ENCODE measurements at regions not wholly inside any gene's neighbourhood (a gene's known extent, or its start where the extent isn't known, plus 50 kb on each side); places are given as distances from the start of the nearest gene placed in this dataset.

- Histone ChIP-seq H3K27ac (no peak overlapping the region), H3K4me1 (no peaks in the 10 kb centered on the region), H3K36me3 (no peaks in the 10 kb centered on the region), H3K4me3 (no peak overlapping the region), H3K9me3 (no peaks in the 10 kb centered on the region), H3K27me3 (no peaks in the 10 kb centered on the region)
- no peak for DNase-seq (ENCODE audit: low spot score in 2 of 2)
- 72% methylated on average over 1 of the region's 1 CpG for WGBS
- TF ChIP-seq POLR2AphosphoS5 (IDR thresholded peaks at IDR 0.05) (no peak), CTCF (IDR thresholded peaks at IDR 0.05) (no peak), EP300 (IDR thresholded peaks at IDR 0.05) (no peak), POLR2A (IDR thresholded peaks at IDR 0.05) (no peak)
These were observed 139.8 kb downstream of the SOX4 start for GRCh38 chr6:21733311-21733710.

GRCh38 chr6:21734204-21734603 lies 140.7 kb downstream of the SOX4 start:
- DNase-seq (ENCODE audit: low spot score in 2 of 2): no peak
- H3K4me3 ChIP-seq: no peak overlapping the region
- H3K4me1 ChIP-seq: no peaks in the 10 kb centered on the region
- no peaks in the 10 kb centered on the region for H3K27me3 ChIP-seq
- TF ChIP-seq CTCF (IDR thresholded peaks at IDR 0.05) (no peak), POLR2A (IDR thresholded peaks at IDR 0.05) (no peak), POLR2AphosphoS5 (IDR thresholded peaks at IDR 0.05) (no peak), EP300 (IDR thresholded peaks at IDR 0.05) (no peak)
- no peaks in the 10 kb centered on the region for H3K36me3 ChIP-seq
- H3K9me3 ChIP-seq: no peaks in the 10 kb centered on the region
- WGBS: 87% methylated on average over 3 of the region's 3 CpGs
- H3K27ac ChIP-seq: no peak overlapping the region

- TF ChIP-seq POLR2AphosphoS5 (IDR thresholded peaks at IDR 0.05) (no peak), CTCF (IDR thresholded peaks at IDR 0.05) (no peak), EP300 (IDR thresholded peaks at IDR 0.05) (no peak), POLR2A (IDR thresholded peaks at IDR 0.05) (no peak)
- Histone ChIP-seq H3K4me1 (no peaks in the 10 kb centered on the region), H3K4me3 (no peak overlapping the region), H3K27ac (no peak overlapping the region), H3K9me3 (no peaks in the 10 kb centered on the region), H3K27me3 (no peaks in the 10 kb centered on the region), H3K36me3 (no peaks in the 10 kb centered on the region)
- no peak for DNase-seq (ENCODE audit: low spot score in 2 of 2)
- WGBS: 75% methylated on average over 5 of the region's 5 CpGs
These were observed 144.9 kb downstream of the SOX4 start for GRCh38 chr6:21738180-21739094.

- Histone ChIP-seq H3K9me3 (no peaks in the 10 kb centered on the region), H3K4me1 (no peaks in the 10 kb centered on the region), H3K36me3 (no peaks in the 10 kb centered on the region), H3K27ac (no peak overlapping the region), H3K27me3 (no peaks in the 10 kb centered on the region), H3K4me3 (no peak overlapping the region)
- DNase-seq (ENCODE audit: low spot score in 2 of 2): no peak
- TF ChIP-seq POLR2A (IDR thresholded peaks at IDR 0.05): no peak
- no peak for TF ChIP-seq POLR2AphosphoS5 (IDR thresholded peaks at IDR 0.05)
- TF ChIP-seq EP300 (IDR thresholded peaks at IDR 0.05): no peak
- no peak for TF ChIP-seq CTCF (IDR thresholded peaks at IDR 0.05)
- WGBS: 86% methylated on average over 2 of the region's 2 CpGs
These were observed 145.7 kb downstream of the SOX4 start for GRCh38 chr6:21739241-21739640.

- no peaks in the 10 kb centered on the region for H3K9me3 ChIP-seq
- H3K27me3 ChIP-seq: no peaks in the 10 kb centered on the region
- TF ChIP-seq POLR2AphosphoS5 (IDR thresholded peaks at IDR 0.05) (no peak), POLR2A (IDR thresholded peaks at IDR 0.05) (no peak), CTCF (IDR thresholded peaks at IDR 0.05) (no peak), EP300 (IDR thresholded peaks at IDR 0.05) (no peak)
- DNase-seq (ENCODE audit: low spot score in 2 of 2): no peak
- no peak overlapping the region for H3K4me3 ChIP-seq
- 74% methylated on average over 5 of the region's 5 CpGs for WGBS
- no peak overlapping the region for H3K27ac ChIP-seq
- H3K4me1 ChIP-seq: no peaks in the 10 kb centered on the region
- H3K36me3 ChIP-seq: no peaks in the 10 kb centered on the region
These were observed 146.3 kb downstream of the SOX4 start for GRCh38 chr6:21739838-21740237.

Measured in suprapubic skin (tissue), 4 donors.